ENCODE measurements at regions not wholly inside any gene's neighbourhood (a gene's known extent, or its start where the extent isn't known, plus 50 kb on each side); places are given as distances from the start of the nearest gene placed in this dataset.

- Histone ChIP-seq H4K20me1 (ENCODE audit: insufficient read depth) (no peaks in the 10 kb centered on the region), H2AFZ (ENCODE audit: low read depth, low read length) (no peak overlapping the region), H3K9me3 (ENCODE audit: low read length) (no peaks in the 10 kb centered on the region), H3K79me2 (replicated peaks; ENCODE audit: insufficient read depth, low read length) (no peaks in the 10 kb centered on the region), H3F3A (ENCODE audit: insufficient read depth, low read length, poor library complexity, severe bottlenecking) (no peaks in the 10 kb centered on the region), H3K4me2 (ENCODE audit: low read length) (no peak overlapping the region), H3K36me3 (ENCODE audit: insufficient read depth, low read length) (no peaks in the 10 kb centered on the region), H3K9me2 (ENCODE audit: insufficient read depth, low read length) (no peaks in the 10 kb centered on the region), H3K27ac (ENCODE audit: low read length) (no peak overlapping the region), H3K9ac (ENCODE audit: low read length) (no peak overlapping the region), H3K4me3 (ENCODE audit: low read length) (no peak overlapping the region), H3K27me3 (ENCODE audit: insufficient read depth, low read depth, low read length) (no peaks in the 10 kb centered on the region)
- TF ChIP-seq EZH2 (IDR thresholded peaks at IDR 0.05; ENCODE audit: borderline replicate concordance, insufficient read depth, low read length, poor library complexity, severe bottlenecking) (no peak), POLR2AphosphoS5 (IDR thresholded peaks at IDR 0.05) (no peak), EP300 (conservative IDR thresholded peaks at IDR 0.05; ENCODE audit: poor library complexity, severe bottlenecking) (no peak), SMC3 (conservative IDR thresholded peaks at IDR 0.05; ENCODE audit: poor library complexity) (no peak), RAD21 (conservative IDR thresholded peaks at IDR 0.05) (no peak), REST (IDR thresholded peaks at IDR 0.05; ENCODE audit: borderline replicate concordance) (no peak), TAF1 (IDR thresholded peaks at IDR 0.05; ENCODE audit: low read depth) (no peak), CTCF (IDR thresholded peaks at IDR 0.05; ENCODE audit: poor library complexity, severe bottlenecking) (no peak), MXI1 (conservative IDR thresholded peaks at IDR 0.05; ENCODE audit: poor library complexity, severe bottlenecking) (no peak)
Measured at GRCh38 chr4:81838586-81838985, 366.9 kb upstream of the RASGEF1B start.

- no peaks in the 10 kb centered on the region for H3F3A ChIP-seq (ENCODE audit: insufficient read depth, low read length, poor library complexity, severe bottlenecking)
- no peaks in the 10 kb centered on the region for H3K9me3 ChIP-seq (ENCODE audit: low read length)
- no peak overlapping the region for H2AFZ ChIP-seq (ENCODE audit: low read depth, low read length)
- no peak overlapping the region for H3K4me2 ChIP-seq (ENCODE audit: low read length)
- no peak for TF ChIP-seq TAF1 (IDR thresholded peaks at IDR 0.05; ENCODE audit: low read depth)
- no peak for TF ChIP-seq EP300 (conservative IDR thresholded peaks at IDR 0.05; ENCODE audit: poor library complexity, severe bottlenecking)
- no peak overlapping the region for H3K27ac ChIP-seq (ENCODE audit: low read length)
- H3K4me3 ChIP-seq (ENCODE audit: low read length), result no peak overlapping the region
- H4K20me1 ChIP-seq (ENCODE audit: insufficient read depth), result no peaks in the 10 kb centered on the region
- H3K9ac ChIP-seq (ENCODE audit: low read length), result no peak overlapping the region
- no peaks in the 10 kb centered on the region for H3K9me2 ChIP-seq (ENCODE audit: insufficient read depth, low read length)
- no peaks in the 10 kb centered on the region for H3K36me3 ChIP-seq (ENCODE audit: insufficient read depth, low read length)
- H3K79me2 ChIP-seq (replicated peaks; ENCODE audit: insufficient read depth, low read length), result no peaks in the 10 kb centered on the region
- no peaks in the 10 kb centered on the region for H3K27me3 ChIP-seq (ENCODE audit: insufficient read depth, low read depth, low read length)
Measured at GRCh38 chr4:81836716-81837115, 365.0 kb upstream of the RASGEF1B start.

- Histone ChIP-seq H4K20me1 (ENCODE audit: insufficient read depth) (no peaks in the 10 kb centered on the region), H3K9ac (ENCODE audit: low read length) (no peak overlapping the region), H3K27me3 (ENCODE audit: insufficient read depth, low read depth, low read length) (no peaks in the 10 kb centered on the region), H3F3A (ENCODE audit: insufficient read depth, low read length, poor library complexity, severe bottlenecking) (no peaks in the 10 kb centered on the region), H3K9me2 (ENCODE audit: insufficient read depth, low read length) (no peaks in the 10 kb centered on the region), H3K36me3 (ENCODE audit: insufficient read depth, low read length) (no peaks in the 10 kb centered on the region), H3K27ac (ENCODE audit: low read length) (no peak overlapping the region), H3K9me3 (ENCODE audit: low read length) (no peaks in the 10 kb centered on the region), H3K4me3 (ENCODE audit: low read length) (no peak overlapping the region), H3K4me2 (ENCODE audit: low read length) (no peak overlapping the region), H2AFZ (ENCODE audit: low read depth, low read length) (no peak overlapping the region), H3K79me2 (replicated peaks; ENCODE audit: insufficient read depth, low read length) (no peaks in the 10 kb centered on the region)
- TF ChIP-seq EP300 (conservative IDR thresholded peaks at IDR 0.05; ENCODE audit: poor library complexity, severe bottlenecking) (no peak), REST (IDR thresholded peaks at IDR 0.05; ENCODE audit: borderline replicate concordance) (no peak), MXI1 (conservative IDR thresholded peaks at IDR 0.05; ENCODE audit: poor library complexity, severe bottlenecking) (no peak), POLR2AphosphoS5 (IDR thresholded peaks at IDR 0.05) (no peak), TAF1 (IDR thresholded peaks at IDR 0.05; ENCODE audit: low read depth) (no peak), RAD21 (conservative IDR thresholded peaks at IDR 0.05) (no peak), CTCF (IDR thresholded peaks at IDR 0.05; ENCODE audit: poor library complexity, severe bottlenecking) (no peak), SMC3 (conservative IDR thresholded peaks at IDR 0.05; ENCODE audit: poor library complexity) (no peak), EZH2 (IDR thresholded peaks at IDR 0.05; ENCODE audit: borderline replicate concordance, insufficient read depth, low read length, poor library complexity, severe bottlenecking) (no peak)
Measured at GRCh38 chr4:81833576-81833975, 361.9 kb upstream of the RASGEF1B start.
